ENCODE measurements at regions not wholly inside any gene's neighbourhood (a gene's known extent, or its start where the extent isn't known, plus 50 kb on each side); places are given as distances from the start of the nearest gene placed in this dataset.

- H3K4me1 ChIP-seq = no peaks in the 10 kb centered on the region
- no peak overlapping the region for H3K4me3 ChIP-seq
- no peaks in the 10 kb centered on the region for H3K27me3 ChIP-seq
- no peak for DNase-seq
- no peak for TF ChIP-seq CTCF (IDR thresholded peaks at IDR 0.05)
- TF ChIP-seq POLR2A (IDR thresholded peaks at IDR 0.05) = no peak
- H3K27ac ChIP-seq = no peak overlapping the region
- intact Hi-C loops (cut with DNase I; ENCODE audit: low total_unique reads) = no loop called here
- no peaks in the 10 kb centered on the region for H3K9me3 ChIP-seq
- 82 to 91% methylated on average over 4 of the region's 4 CpGs for WGBS, 2 donors
- H3K36me3 ChIP-seq (ENCODE audit: low read depth, missing control alignments) = no peaks in the 10 kb centered on the region
Measured at GRCh38 chr6:14701946-14702345, 543.9 kb upstream of the JARID2 start.

- WGBS, 2 donors = 90 to 94% methylated on average over 5 of the region's 5 CpGs
- H3K4me1 ChIP-seq = no peaks in the 10 kb centered on the region
- TF ChIP-seq POLR2A (IDR thresholded peaks at IDR 0.05) (no peak), CTCF (IDR thresholded peaks at IDR 0.05) (no peak)
- H3K36me3 ChIP-seq (ENCODE audit: low read depth, missing control alignments) = no peaks in the 10 kb centered on the region
- H3K27me3 ChIP-seq = no peaks in the 10 kb centered on the region
- no peak overlapping the region for H3K27ac ChIP-seq
- DNase-seq = no peak
- no peak overlapping the region for H3K4me3 ChIP-seq
- intact Hi-C loops (cut with DNase I; ENCODE audit: low total_unique reads) = no loop called here
- no peaks in the 10 kb centered on the region for H3K9me3 ChIP-seq
Measured at GRCh38 chr6:14702678-14703077, 543.2 kb upstream of the JARID2 start.

DNA sequence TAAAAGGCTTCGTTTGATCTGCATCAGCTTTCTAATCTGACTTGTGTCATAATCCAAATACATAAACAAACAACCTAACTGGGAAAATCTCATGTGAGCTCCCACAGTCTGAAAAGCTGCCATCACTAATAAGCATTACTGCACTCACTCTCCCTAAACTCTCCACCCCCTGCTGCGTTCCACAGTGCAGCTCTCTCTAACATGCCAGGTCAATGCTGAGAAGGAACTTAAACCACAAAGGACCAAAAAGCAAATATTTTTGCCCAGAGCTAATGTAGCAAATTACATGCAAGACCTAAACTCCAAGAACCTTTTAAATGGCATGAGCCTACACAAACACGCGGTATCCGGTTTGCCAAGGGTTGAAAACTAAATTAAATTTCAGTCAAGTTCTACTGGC lies 542.3 kb upstream of the JARID2 start:
- Histone ChIP-seq H3K4me1 (no peaks in the 10 kb centered on the region), H3K27ac (no peak overlapping the region), H3K27me3 (no peaks in the 10 kb centered on the region), H3K4me3 (no peak overlapping the region), H3K9me3 (no peaks in the 10 kb centered on the region), H3K36me3 (ENCODE audit: low read depth, missing control alignments) (no peaks in the 10 kb centered on the region)
- 73 to 77% methylated on average over 5 of the region's 5 CpGs for WGBS, 2 donors
- no peak for TF ChIP-seq CTCF (IDR thresholded peaks at IDR 0.05)
- no peak for TF ChIP-seq POLR2A (IDR thresholded peaks at IDR 0.05)
- no peak for DNase-seq
- intact Hi-C loops (cut with DNase I; ENCODE audit: low total_unique reads) = no loop called here

- Histone ChIP-seq H3K27ac (no peak overlapping the region), H3K9me3 (no peaks in the 10 kb centered on the region), H3K36me3 (ENCODE audit: low read depth, missing control alignments) (no peaks in the 10 kb centered on the region), H3K4me3 (no peak overlapping the region), H3K4me1 (no peaks in the 10 kb centered on the region), H3K27me3 (no peaks in the 10 kb centered on the region)
- 89 to 93% methylated on average over 10 of the region's 10 CpGs for WGBS, 2 donors
- intact Hi-C loops (cut with DNase I; ENCODE audit: low total_unique reads) = no loop called here
- no peak for DNase-seq
- no peak for TF ChIP-seq POLR2A (IDR thresholded peaks at IDR 0.05)
- TF ChIP-seq CTCF (IDR thresholded peaks at IDR 0.05) = no peak
Measured at GRCh38 chr6:14704383-14705271, 541.2 kb upstream of the JARID2 start.
